GM23338 (cell line): ENCODE measurements at regions not wholly inside any gene's neighbourhood (a gene's known extent, or its start where the extent isn't known, plus 50 kb on each side); places are given as distances from the start of the nearest gene placed in this dataset.

Source experiments
- CREB1 ChIP-seq: fragments of 250-450 bp; sonication (Bioruptor Pico); IDR thresholded peaks from 2 replicates; pipeline ENCODE4 v1.5.0; 2020; ENCODE audit warnings: low read depth, mild to moderate bottlenecking, moderate library complexity
- CTCF ChIP-seq, 2 experiments: fragments of 200-600 bp in 1 of 2; sonication (generic) in 1 of 2; conservative IDR thresholded peaks; 2 replicates each; pipeline versions ENCODE4 v1.5.1 to v1.6.1; 2016 to 2017; ENCODE audit warnings: antibody characterized with exemption in 2 of 2, low read depth in 2 of 2, mild to moderate bottlenecking in 2 of 2, moderate library complexity in 1 of 2
- EZH2 ChIP-seq: fragments of 200-600 bp; sonication (generic); IDR thresholded peaks from one replicate; pipeline ENCODE4 v1.8.0; 2017; ENCODE audit warnings: antibody characterized with exemption, mild to moderate bottlenecking, low read depth; ENCODE audit not compliant: unreplicated experiment
- EZH2phosphoT487 ChIP-seq: fragments of 200-600 bp; sonication (generic); IDR thresholded peaks from one replicate; pipeline ENCODE4 v1.8.1; 2018; ENCODE audit warnings: antibody characterized with exemption; ENCODE audit not compliant: unreplicated experiment
- JUNB ChIP-seq: IDR thresholded peaks from one replicate; pipeline ENCODE4 v1.6.1; 2016; ENCODE audit warnings: antibody characterized with exemption; ENCODE audit not compliant: unreplicated experiment
- NANOG ChIP-seq: IDR thresholded peaks from 2 replicates; pipeline ENCODE4 v1.6.1; 2016; ENCODE audit warnings: antibody characterized with exemption, borderline replicate concordance
- POLR2AphosphoS5 ChIP-seq: IDR thresholded peaks from 2 replicates; pipeline ENCODE4 v1.6.1; 2016; ENCODE audit warnings: antibody characterized with exemption, low read depth
- REST ChIP-seq: IDR thresholded peaks from one replicate; pipeline ENCODE4 v1.6.1; 2018; ENCODE audit warnings: antibody characterized with exemption; ENCODE audit not compliant: unreplicated experiment
- STAT1 ChIP-seq: IDR thresholded peaks from one replicate; pipeline ENCODE4 v1.6.1; 2016; ENCODE audit warnings: antibody characterized with exemption; ENCODE audit not compliant: unreplicated experiment

GRCh38 chr7:72490301-72490700, 78.2 kb upstream of the CALN1 start:
- TF ChIP-seq CREB1 (CRISPR knock-in tag), result no peak
- TF ChIP-seq CTCF (conservative IDR thresholded peaks at IDR 0.05; ENCODE audit: low read depth in 2 of 2), result no peak
- TF ChIP-seq EZH2phosphoT487, result no peak
- TF ChIP-seq JUNB, result no peak
- no peak for TF ChIP-seq EZH2
- no peak for TF ChIP-seq POLR2AphosphoS5
- no peak for TF ChIP-seq NANOG
- TF ChIP-seq REST, result no peak
- TF ChIP-seq STAT1, result no peak
